ENCODE measurements at regions not wholly inside any gene's neighbourhood (a gene's known extent, or its start where the extent isn't known, plus 50 kb on each side); places are given as distances from the start of the nearest gene placed in this dataset.

DNA sequence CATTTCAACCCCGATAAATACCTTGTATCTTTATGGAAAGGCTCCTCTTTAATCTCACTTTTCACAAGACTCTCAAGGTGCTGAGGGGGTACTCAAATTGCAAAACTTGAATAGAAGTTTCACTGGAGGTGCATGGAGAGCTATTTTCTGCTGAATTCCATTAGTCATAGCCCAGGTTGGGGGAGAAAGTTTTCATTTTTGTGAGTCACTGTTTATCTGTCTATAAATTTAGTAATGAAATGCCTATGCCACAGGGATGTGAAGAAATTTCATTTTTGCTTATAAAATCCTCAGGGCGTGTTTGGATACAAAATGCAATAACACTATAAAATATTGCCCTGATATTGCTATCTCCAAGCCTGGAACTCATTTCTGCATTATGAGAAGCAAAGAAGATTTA, 346.3 kb downstream of the LRATD1 start:
- TF ChIP-seq CTCF (IDR thresholded peaks at IDR 0.05), result no peak
- Histone ChIP-seq H3K27me3 (no peaks in the 10 kb centered on the region), H3K4me1 (ENCODE audit: control insufficient read depth in 1 of 2, insufficient read depth in 1 of 2, low read depth in 1 of 2, low read length in 1 of 2) (no peaks in the 10 kb centered on the region), H3K36me3 (no peaks in the 10 kb centered on the region), H3K4me3 (ENCODE audit: low read depth in 1 of 2, low read length in 1 of 2) (no peak overlapping the region), H3K9me3 (no peaks in the 10 kb centered on the region), H3K27ac (no peak overlapping the region)

DNA sequence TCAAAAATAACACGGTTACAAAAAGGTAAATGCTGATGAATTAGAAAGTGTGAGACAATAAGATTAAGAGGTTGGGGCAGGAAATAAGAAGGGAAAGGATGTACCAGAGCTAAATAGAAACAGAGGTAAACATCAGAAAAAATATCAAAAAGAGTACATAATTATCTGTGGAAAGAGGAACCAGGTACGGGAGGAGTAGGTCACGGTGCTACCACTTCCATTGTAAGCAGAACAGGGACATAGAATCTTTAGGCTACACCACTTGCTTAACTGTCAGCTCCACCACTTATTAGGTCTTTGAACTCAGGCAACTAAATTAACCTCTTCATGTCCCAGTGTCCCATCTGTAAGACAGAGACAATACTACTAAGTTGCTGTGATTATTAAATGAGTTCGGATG, 350.3 kb downstream of the LRATD1 start:
- Histone ChIP-seq H3K27me3 (no peaks in the 10 kb centered on the region), H3K4me3 (ENCODE audit: low read depth in 1 of 2, low read length in 1 of 2) (no peak overlapping the region)

GRCh38 chr2:14988600-14988999, 356.1 kb downstream of the LRATD1 start:
- Histone ChIP-seq H3K4me1 (ENCODE audit: control insufficient read depth in 1 of 2, insufficient read depth in 1 of 2, low read depth in 1 of 2, low read length in 1 of 2) (no peaks in the 10 kb centered on the region), H3K4me3 (ENCODE audit: low read depth in 1 of 2, low read length in 1 of 2) (no peak overlapping the region), H3K27me3 (no peaks in the 10 kb centered on the region), H3K27ac (no peak overlapping the region), H3K9me3 (no peaks in the 10 kb centered on the region), H3K36me3 (no peaks in the 10 kb centered on the region)
- no peak for TF ChIP-seq CTCF (IDR thresholded peaks at IDR 0.05)

More for the DNA sequence above, 350.3 kb downstream of the LRATD1 start:
- no peak overlapping the region for H3K27ac ChIP-seq
- no peak for TF ChIP-seq CTCF (IDR thresholded peaks at IDR 0.05)
- no peaks in the 10 kb centered on the region for H3K4me1 ChIP-seq (ENCODE audit: control insufficient read depth in 1 of 2, insufficient read depth in 1 of 2, low read depth in 1 of 2, low read length in 1 of 2)
- no peaks in the 10 kb centered on the region for H3K36me3 ChIP-seq
- no peaks in the 10 kb centered on the region for H3K9me3 ChIP-seq

- H3K27ac ChIP-seq, result no peak overlapping the region
- no peak for TF ChIP-seq CTCF (IDR thresholded peaks at IDR 0.05)
- H3K4me1 ChIP-seq (ENCODE audit: control insufficient read depth in 1 of 2, insufficient read depth in 1 of 2, low read depth in 1 of 2, low read length in 1 of 2), result no peaks in the 10 kb centered on the region
- H3K4me3 ChIP-seq (ENCODE audit: low read depth in 1 of 2, low read length in 1 of 2), result no peak overlapping the region
- H3K36me3 ChIP-seq, result no peaks in the 10 kb centered on the region
- H3K27me3 ChIP-seq, result no peaks in the 10 kb centered on the region
- H3K9me3 ChIP-seq, result no peaks in the 10 kb centered on the region
Observed at GRCh38 chr2:14991723-14992122, 359.2 kb downstream of the LRATD1 start.

DNA sequence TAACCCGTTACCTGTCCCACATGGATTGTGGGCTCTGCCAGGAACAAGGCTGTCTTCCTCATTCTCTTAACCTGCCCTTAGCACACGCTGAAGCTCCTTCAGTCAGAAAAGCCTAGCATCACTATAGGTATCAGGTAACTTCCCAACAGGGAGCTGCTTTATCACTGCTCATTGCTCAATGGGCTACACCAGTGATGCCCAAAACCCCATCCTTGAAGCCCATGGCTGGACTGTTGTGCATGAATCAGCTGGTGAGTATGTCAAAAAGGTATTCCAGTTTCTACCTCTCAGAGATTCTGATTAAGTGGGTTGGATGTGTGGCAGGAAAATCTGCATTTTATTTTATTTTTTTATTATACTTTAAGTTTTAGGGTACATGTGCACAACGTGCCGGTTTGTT, 362.2 kb downstream of the LRATD1 start:
- no peak overlapping the region for H3K4me3 ChIP-seq (ENCODE audit: low read depth in 1 of 2, low read length in 1 of 2)
- no peaks in the 10 kb centered on the region for H3K27me3 ChIP-seq
- no peak overlapping the region for H3K27ac ChIP-seq
- H3K4me1 ChIP-seq (ENCODE audit: control insufficient read depth in 1 of 2, insufficient read depth in 1 of 2, low read depth in 1 of 2, low read length in 1 of 2), result no peaks in the 10 kb centered on the region
- H3K9me3 ChIP-seq, result no peaks in the 10 kb centered on the region
- no peaks in the 10 kb centered on the region for H3K36me3 ChIP-seq
- no peak for TF ChIP-seq CTCF (IDR thresholded peaks at IDR 0.05)
